ENCODE measurements at regions not wholly inside any gene's neighbourhood (a gene's known extent, or its start where the extent isn't known, plus 50 kb on each side); places are given as distances from the start of the nearest gene placed in this dataset.

DNA sequence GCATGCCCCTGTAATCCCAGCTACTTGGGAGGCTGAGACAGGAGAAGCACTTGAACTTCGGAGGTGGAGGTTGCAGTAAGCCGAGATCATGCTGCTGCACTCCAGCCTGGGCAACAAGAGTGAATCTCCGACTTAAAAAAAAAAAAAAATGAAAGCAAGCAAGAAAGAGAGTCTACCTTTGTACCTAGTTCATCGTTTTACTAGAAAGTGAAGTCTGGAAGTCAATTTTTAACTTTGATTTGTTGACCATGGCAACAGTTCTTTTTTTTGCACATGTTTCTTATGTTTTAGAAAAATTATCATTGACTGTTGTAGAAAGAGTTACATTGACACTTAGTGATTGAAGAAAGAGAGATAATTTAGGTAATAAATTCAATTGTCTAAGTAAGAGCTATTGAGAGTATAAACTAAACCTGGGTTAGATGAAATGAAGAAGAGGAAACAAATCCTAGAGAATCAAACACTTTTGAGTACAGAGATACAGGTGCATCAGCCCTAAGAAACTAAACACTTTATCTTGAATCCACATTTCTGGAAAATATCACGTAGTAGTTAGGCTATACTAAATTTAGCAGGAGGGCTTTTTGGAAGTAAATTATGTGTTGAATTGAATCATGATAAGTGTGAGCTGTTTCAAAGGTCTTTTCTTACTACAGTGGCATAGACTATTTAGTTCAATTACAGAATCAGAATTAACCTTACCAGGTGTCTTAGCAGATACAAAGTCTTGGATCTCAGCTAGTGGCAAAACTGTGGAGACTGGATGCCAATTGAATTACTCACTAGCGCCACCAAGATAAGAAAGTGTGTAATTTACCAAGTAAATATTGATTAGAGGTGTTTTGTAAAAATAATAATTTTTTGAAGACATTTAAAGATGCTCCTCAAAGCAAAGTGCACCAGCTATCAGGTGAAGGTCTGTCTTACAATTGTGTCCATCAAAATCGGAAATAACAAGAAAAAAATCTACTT, 303.4 kb upstream of the NRXN1 start:
- Histone ChIP-seq H3F3A (ENCODE audit: insufficient read depth) (no peaks in the 10 kb centered on the region), H2AFZ (ENCODE audit: low read depth, low read length, severe bottlenecking) (no peak overlapping the region), H3K9ac (ENCODE audit: low read length) (no peak overlapping the region), H3K36me3 (ENCODE audit: low read length) (no peaks in the 10 kb centered on the region), H3K27me3 (ENCODE audit: low read length) (no peaks in the 10 kb centered on the region), H3K4me3 (ENCODE audit: insufficient read depth, low read length, poor library complexity, severe bottlenecking) (no peak overlapping the region), H3K79me2 (ENCODE audit: insufficient read depth, low read length) (no peaks in the 10 kb centered on the region), H3K4me2 (ENCODE audit: low read depth, low read length, poor library complexity, severe bottlenecking) (no peak overlapping the region), H3K9me3 (ENCODE audit: insufficient read depth, low read length) (no peaks in the 10 kb centered on the region), H4K20me1 (ENCODE audit: low read depth, low read length) (no peaks in the 10 kb centered on the region), H3K27ac (ENCODE audit: low read depth, low read length) (no peak overlapping the region), H3K9me2 (replicated peaks; ENCODE audit: insufficient read depth, low read length) (no peaks in the 10 kb centered on the region)
- no peak for TF ChIP-seq EZH2phosphoT487 (conservative IDR thresholded peaks at IDR 0.05; ENCODE audit: low read length)
- TF ChIP-seq, protein P1, sequence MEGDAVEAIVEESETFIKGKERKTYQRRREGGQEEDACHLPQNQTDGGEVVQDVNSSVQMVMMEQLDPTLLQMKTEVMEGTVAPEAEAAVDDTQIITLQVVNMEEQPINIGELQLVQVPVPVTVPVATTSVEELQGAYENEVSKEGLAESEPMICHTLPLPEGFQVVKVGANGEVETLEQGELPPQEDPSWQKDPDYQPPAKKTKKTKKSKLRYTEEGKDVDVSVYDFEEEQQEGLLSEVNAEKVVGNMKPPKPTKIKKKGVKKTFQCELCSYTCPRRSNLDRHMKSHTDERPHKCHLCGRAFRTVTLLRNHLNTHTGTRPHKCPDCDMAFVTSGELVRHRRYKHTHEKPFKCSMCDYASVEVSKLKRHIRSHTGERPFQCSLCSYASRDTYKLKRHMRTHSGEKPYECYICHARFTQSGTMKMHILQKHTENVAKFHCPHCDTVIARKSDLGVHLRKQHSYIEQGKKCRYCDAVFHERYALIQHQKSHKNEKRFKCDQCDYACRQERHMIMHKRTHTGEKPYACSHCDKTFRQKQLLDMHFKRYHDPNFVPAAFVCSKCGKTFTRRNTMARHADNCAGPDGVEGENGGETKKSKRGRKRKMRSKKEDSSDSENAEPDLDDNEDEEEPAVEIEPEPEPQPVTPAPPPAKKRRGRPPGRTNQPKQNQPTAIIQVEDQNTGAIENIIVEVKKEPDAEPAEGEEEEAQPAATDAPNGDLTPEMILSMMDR (IDR thresholded peaks at IDR 0.05; ENCODE audit: insufficient read depth, low read length, poor library complexity, severe bottlenecking) = no peak

DNA sequence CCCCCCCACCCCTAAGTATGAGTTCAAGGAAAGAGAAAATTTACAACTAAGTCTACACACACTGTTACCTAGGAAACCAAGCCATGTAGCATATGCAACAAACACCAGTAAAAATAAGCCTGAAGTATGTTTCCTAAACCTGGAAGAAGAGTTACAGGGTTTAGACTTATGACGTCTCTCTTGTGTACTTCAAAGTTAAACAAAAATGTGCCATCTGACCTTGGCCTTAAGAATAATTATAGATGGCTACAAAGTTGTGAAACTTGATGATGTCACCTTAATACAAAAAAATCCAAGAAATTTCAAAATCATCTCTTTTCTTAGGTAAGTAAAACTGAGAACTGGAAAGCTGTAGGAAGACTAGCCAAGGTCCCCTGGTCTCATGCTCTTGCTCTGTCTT, 297.6 kb upstream of the NRXN1 start:
- Histone ChIP-seq H4K20me1 (ENCODE audit: low read depth, low read length) (no peaks in the 10 kb centered on the region), H3K4me3 (ENCODE audit: insufficient read depth, low read length, poor library complexity, severe bottlenecking) (no peak overlapping the region), H2AFZ (ENCODE audit: low read depth, low read length, severe bottlenecking) (no peak overlapping the region)

DNA sequence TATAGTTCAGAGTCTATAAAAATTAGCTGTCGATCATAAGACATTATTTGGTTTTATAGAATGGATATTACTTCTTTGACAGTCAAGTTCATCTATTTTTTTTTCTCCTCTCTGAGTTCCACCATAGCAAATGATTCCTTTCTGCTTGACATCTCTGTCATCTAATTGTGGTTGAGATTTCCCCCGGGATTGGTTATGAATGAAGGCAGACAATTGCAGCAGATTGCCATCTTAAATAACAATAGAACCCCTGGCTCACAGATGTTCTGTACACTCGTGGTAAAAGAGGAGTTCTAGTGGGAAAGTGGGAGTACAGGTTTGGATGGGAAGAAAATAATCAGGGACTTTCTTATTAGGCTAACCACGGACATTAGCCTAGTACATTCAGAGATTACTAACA, 292.1 kb upstream of the NRXN1 start:
- Histone ChIP-seq H3K27me3 (ENCODE audit: low read length) (no peaks in the 10 kb centered on the region), H3K27ac (ENCODE audit: low read depth, low read length) (no peak overlapping the region), H3K4me3 (ENCODE audit: insufficient read depth, low read length, poor library complexity, severe bottlenecking) (no peak overlapping the region), H3K9me3 (ENCODE audit: insufficient read depth, low read length) (no peaks in the 10 kb centered on the region), H3K79me2 (ENCODE audit: insufficient read depth, low read length) (no peaks in the 10 kb centered on the region), H4K20me1 (ENCODE audit: low read depth, low read length) (no peaks in the 10 kb centered on the region), H3F3A (ENCODE audit: insufficient read depth) (no peaks in the 10 kb centered on the region), H3K36me3 (ENCODE audit: low read length) (no peaks in the 10 kb centered on the region), H3K9me2 (replicated peaks; ENCODE audit: insufficient read depth, low read length) (no peaks in the 10 kb centered on the region), H2AFZ (ENCODE audit: low read depth, low read length, severe bottlenecking) (no peak overlapping the region), H3K4me2 (ENCODE audit: low read depth, low read length, poor library complexity, severe bottlenecking) (no peak overlapping the region), H3K9ac (ENCODE audit: low read length) (no peak overlapping the region)
- TF ChIP-seq, protein P1 (IDR thresholded peaks at IDR 0.05; ENCODE audit: insufficient read depth, low read length, poor library complexity, severe bottlenecking) = no peak
- no peak for TF ChIP-seq EZH2phosphoT487 (conservative IDR thresholded peaks at IDR 0.05; ENCODE audit: low read length)

More for the DNA sequence above, 297.6 kb upstream of the NRXN1 start:
- no peak for TF ChIP-seq EZH2phosphoT487 (conservative IDR thresholded peaks at IDR 0.05; ENCODE audit: low read length)
- TF ChIP-seq, protein P1 (IDR thresholded peaks at IDR 0.05; ENCODE audit: insufficient read depth, low read length, poor library complexity, severe bottlenecking) = no peak
- H3K27ac ChIP-seq (ENCODE audit: low read depth, low read length) = no peak overlapping the region
- H3F3A ChIP-seq (ENCODE audit: insufficient read depth) = no peaks in the 10 kb centered on the region
- H3K4me2 ChIP-seq (ENCODE audit: low read depth, low read length, poor library complexity, severe bottlenecking) = no peak overlapping the region
- H3K9me2 ChIP-seq (replicated peaks; ENCODE audit: insufficient read depth, low read length) = no peaks in the 10 kb centered on the region
- no peaks in the 10 kb centered on the region for H3K79me2 ChIP-seq (ENCODE audit: insufficient read depth, low read length)
- H3K36me3 ChIP-seq (ENCODE audit: low read length) = no peaks in the 10 kb centered on the region
- no peaks in the 10 kb centered on the region for H3K9me3 ChIP-seq (ENCODE audit: insufficient read depth, low read length)
- H3K27me3 ChIP-seq (ENCODE audit: low read length) = no peaks in the 10 kb centered on the region
- H3K9ac ChIP-seq (ENCODE audit: low read length) = no peak overlapping the region

All from SU-DHL-6 (cell line).